NCI-H2171 treated with DMSO at 0.1 percent for 48 hours (cell line): ENCODE measurements at regions not wholly inside any gene's neighbourhood (a gene's known extent, or its start where the extent isn't known, plus 50 kb on each side); places are given as distances from the start of the nearest gene placed in this dataset.

ENCODE experiments used
- DNase-seq: peaks from one replicate; lab custom pipeline; 2025; lab: John Stamatoyannopoulos, UW

DNA sequence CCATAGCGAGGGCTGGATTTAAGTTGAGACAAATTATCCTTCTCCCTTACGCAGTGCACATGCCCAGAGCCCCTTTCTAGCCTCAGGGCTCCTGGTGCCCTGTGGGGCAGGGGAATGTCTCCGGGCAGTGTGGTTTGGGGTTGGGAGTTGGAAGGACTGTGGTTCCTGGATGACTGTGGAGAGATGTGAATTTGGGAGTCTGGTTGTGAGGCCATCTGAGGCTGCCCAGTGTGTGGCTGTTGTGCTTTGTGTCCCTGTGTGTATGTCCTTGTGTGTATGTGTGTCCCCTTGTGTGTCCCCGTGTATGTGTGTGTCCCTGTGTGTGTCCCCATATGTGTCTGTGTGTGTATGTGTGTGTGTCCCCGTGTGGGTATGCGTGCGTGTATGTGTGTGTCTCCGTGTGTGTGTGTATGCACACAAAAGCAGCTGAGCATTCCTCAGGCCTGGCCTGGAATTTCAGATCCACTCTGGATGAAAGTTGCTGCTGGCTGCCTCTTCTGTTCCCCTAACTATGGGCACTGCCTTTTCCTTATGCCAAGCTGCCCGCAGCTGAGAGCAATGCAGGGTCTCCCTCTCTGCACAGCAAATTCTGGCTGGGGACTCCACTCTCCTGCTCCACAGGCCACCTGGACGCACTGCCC lies 65.4 kb downstream of the UBIAD1 start:
- DNase-seq, result peak; percentile 36

DNA sequence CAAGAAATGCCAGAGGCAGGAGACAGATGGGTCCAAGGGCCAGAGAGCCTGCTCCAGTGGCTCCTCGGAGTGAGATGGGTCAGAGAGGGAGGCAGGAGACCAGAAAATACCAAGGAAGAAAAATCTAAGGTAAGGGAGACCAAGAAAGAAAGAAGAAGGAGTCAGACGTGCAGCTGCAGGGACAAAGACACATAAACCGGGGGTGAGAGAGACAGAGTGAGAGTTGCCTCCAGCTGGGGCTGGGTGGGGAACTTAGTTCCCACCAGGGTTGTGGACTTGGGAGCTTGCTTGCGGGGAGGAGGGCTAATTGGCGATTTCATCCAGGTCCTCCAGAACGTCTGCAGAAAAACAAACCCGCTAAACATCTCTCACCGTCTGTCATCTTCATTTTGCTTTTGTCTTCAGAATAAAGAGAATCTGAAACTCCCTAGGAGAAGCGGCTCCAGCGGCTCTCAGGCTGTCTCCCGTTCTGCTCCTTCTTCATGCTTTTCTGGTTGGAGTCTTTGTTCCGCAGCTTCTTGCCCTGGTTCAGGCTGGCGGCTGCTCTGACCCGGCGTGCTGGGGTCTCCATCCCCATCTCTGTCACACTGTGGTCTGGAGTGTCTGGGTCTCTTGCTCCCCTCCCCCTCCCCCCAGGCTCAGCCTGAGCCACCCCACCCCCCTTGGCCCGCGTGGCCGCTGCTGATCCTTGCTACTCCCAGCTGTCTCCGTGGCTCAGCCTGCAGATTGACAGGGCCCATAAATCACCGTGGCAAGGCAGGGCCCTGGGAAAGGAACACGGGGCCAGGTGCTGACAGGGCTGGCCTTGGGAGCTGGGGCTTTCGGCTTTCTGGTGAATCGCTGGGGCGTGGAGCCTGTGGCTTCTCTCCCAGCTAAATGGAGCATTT lies 66.6 kb downstream of the UBIAD1 start:
- peak; percentile 95 for DNase-seq

DNA sequence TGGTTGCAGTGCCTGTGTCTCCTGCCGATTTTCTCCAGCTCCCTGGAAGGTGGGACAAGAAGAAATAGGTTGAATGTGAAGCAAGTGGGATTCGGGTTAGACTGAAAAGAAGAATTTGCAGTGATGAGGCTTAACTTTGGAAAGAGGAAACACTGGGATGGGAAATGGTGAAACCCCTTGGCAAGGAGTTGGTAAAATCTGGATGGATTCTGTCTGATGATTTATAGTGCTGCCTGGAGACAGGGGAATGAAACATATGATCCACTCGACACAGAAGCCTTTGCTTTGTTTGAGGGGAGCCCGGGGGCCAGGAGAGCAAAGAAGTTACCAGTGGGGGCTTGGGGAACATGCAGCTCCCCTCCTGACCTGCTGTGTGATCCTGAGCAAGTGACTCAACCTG lies 67.2 kb downstream of the UBIAD1 start:
- DNase-seq, result no peak

DNA sequence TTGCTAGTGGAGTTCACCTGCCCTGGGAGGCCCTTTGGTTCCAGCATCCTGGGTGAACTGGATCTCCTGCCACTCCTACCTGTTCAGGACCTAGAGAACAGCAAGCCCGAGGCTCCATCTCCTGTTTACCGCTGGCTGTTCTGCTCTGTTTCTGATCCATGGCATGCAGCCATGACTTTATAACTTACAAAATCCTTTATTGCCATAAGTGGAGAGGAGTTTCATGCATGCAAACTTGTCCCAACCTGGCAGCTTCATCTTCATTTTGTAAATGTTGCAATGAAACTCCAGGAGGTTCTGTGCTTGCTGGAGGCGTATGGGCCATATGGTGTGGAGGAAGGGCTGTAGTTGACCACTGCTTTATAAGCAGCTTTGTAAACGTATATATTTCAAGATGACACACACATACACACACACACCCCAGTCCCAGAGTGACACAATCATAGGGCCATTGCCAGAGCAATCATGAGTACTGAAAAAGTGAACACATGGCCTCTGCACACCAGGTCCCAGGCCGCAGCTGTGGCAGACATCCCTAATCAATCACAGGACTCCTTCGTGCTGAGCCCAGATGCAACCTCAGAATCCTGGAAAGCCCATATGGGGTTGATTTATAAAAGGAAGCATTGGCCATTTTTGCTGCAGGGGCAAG lies 69.0 kb downstream of the UBIAD1 start:
- peak; percentile 67 for DNase-seq

DNA sequence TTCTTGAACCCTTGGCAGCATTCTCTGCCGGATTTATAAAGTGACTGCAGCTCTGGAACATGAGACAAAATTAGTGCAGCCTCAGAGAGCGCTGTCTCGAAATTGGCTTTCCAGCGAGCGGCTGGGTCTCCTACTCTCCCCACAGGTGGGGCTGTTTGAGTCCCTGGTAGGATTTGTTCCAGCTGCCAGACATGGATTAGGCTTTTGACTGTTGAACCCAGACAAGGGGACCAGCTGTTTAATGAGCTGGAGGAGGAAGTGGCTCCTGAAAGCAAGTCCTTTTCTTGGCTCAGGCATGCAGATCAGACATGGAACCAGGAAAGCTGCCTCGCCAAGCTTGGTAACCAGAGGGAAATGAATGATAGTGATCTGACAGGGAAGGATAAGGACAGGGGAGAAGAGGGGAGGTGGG lies 69.6 kb downstream of the UBIAD1 start:
- DNase-seq, result peak; percentile 91

DNA sequence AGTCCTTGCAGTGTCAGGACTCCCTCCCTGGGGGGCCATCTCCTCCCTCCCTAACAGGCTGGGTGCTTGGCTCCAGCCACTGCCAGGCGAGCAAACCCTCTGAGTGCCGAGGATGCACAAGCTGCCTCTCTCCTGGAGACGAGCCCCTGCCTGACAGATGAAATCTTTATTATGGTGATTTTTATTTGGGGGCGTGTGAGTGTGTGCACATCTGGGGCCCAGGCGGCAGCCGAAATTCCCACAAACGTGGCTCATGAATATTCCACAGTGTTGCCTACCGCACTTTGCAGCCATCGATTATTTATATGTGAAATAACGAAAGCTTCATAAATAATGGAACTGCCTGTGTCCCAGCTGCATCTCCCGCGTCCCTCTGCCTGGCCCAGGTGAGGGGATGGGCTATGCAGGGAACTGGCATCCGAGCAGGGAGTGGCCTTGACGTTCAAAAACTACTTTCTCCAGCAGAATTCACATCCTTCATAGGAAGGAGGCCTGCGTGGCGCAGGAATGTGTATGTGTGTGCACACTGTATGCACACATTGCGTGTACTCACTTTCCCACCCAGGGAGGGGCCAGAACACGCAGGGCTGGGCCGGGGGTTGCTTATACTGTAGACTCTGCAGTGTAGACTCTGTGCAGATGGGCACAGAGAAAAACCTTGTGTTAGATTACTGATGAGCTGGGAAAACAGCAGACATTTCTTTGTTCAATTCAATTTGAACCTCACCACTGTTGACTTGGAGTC lies 73.1 kb downstream of the UBIAD1 start:
- no peak for DNase-seq

DNA sequence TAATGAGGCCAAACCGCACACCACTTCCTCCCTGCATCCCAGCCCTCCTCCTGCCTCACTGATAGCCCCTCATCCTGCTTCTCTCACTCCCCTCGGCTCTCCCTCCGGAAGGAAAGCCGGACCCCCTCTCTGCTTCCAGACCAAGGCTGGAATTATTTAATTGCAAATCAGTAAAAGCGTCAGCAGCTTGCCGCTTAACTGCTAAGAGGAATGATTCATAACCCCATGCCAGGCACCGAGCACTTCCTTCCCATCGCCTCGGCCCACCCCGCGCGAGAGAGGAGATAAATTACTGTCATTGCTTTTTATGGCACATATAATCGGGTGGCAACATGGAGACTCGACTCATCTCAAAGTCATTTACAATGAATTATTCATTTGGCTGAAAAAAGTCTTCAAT lies 77.3 kb downstream of the UBIAD1 start:
- no peak for DNase-seq

DNA sequence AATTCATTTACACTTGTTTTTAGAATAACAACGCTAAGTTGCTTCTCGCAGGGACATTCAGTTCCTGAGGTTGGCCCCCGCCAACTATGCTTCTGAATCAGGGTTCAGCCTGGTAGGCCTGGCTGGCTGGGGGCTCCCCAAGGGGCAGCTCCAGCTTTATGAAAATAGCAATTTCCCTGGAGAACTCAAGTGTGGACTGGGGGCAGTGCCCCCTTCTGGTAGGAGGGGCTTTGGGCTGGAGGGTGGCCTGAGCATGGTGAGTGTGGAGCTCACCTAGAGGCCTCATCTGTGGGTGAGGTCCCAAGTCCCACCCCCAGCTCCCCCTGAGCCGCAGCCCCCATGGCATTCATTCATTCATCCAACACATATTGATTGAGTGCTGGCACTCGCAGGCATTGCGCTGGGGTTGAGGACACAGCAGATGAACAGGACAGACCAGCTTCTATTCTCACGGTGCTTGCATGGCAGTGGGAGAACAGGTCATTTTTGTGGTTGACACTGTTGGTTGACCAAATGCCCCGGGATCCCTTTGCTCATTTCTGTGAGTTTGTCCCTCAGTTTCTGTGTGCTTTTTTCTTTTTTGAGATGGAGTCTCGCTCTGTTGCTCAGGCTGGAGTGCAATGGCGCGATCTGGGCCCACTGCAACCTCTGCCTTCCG lies 79.2 kb downstream of the UBIAD1 start:
- DNase-seq, result no peak

DNA sequence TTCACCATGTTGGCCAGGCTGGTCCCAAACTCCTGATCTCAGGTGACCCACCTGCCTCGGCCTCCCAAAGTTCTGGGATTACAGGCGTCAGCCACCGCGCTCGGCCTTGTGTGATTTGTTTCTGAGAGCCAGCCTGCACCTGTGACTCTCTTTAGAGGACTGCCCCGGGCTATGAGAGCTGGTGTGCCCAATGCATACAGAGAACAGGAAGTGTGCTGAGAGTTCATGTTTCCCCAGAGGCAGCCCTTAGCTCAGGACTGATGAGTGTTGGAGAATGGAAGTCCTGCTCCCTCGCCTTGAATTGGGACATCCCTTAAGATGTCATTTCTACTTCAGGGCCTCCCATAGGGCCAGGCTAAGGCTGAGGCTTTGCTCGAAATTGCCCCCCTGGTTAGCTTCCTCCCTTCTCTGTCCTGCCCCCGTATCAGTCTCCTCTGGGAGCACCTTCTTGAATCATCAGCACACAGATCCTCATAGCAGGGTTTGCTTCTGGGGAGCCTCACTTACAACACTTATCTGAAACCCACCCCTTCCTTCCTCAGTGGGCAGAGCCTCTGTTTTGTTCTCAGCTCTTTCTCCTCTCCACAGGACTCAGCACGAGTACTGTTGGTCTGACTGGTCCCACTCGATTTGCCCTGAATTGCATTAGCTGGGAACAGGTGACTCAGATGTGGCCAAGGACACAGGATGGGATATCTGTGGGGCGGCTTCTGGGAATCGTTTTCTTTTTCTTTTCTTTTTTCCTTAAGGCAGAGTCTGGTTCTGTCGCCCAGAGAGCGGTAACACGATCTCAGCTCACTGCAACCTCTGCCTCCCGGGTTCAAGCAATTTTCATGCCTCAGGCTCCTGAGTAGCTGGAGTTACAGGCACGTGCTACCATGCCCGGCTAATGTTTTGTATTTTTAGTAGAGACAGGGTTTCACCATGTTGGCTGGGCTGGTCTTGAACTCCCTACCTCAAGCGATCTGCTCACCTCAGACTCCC lies 80.1 kb downstream of the UBIAD1 start:
- no peak for DNase-seq

DNA sequence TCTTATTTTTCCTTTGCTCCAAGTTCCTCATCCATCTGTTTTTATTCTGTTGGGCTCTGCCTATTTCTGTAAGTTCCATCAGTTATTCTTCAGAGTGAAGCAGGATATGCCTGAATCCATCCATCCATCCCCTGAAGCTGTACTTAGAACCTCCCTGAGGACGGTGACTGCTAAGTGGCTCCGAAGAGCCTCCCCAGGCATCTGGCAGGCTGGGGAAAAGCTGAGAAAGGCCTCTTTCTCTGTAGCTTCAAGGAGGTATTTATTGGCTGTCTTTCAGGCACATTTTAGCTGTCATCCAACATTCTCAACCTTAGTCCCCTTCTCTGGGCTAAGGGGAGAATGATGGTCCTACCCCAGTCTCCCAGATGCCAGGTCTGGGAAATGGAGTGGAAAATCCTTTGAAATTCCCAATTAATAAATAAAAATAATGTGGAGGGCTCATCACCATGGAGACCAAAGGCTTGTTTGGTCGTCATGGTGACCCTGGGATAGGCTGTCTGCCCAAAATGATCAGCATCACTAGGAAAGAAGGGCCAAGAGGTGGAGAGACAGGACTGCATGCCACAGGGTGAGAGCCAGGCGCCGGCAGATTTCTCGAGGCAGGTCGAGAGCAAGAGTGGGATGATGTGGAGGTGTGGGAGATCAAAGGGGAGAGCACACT lies 82.0 kb downstream of the UBIAD1 start:
- DNase-seq, result peak; percentile 96

DNA sequence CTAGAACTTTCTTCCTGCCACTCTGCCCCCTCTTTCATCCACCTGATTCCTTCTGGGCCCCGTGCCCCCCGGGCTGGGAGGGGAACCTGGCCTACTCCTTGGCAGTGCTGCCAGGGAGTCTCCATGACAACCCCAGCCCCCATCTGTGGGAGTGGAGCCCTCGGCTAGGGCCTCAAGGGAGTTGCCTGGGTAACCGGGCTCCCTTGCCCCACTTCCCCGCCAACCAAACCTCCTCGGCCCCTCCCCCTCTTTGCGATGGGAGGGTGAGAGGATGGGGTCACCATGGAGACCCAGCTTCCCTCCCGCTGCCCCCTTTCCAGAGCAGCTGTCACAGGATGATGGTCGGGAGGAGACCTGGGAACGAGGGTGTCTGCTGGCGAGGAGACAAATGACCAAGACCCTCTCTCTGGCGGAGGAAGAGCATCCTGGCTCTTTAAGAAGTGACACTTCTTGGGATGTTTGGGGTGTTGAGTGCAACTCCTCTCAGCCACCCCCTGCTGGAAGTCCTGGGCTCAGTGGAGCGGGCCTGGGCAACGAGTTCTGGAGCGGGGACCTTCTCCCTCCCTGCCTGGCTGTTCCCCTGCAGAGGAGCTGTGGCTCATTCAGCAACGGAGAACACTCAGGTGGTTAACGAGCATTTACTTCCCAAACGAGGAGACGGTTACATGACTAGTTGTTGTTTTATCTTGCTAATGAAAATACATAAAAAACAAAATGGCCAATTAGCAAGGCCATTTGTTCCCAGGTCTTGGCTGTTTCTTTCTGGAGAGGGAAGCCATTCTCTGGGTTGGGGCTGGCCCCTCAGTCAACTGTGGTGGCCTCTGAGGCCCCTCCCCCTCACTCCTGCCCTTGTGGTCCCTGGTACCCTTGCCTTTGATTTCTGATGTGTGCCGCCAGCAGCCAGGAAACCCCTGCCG lies 82.8 kb downstream of the UBIAD1 start:
- peak; percentile 96 for DNase-seq

DNA sequence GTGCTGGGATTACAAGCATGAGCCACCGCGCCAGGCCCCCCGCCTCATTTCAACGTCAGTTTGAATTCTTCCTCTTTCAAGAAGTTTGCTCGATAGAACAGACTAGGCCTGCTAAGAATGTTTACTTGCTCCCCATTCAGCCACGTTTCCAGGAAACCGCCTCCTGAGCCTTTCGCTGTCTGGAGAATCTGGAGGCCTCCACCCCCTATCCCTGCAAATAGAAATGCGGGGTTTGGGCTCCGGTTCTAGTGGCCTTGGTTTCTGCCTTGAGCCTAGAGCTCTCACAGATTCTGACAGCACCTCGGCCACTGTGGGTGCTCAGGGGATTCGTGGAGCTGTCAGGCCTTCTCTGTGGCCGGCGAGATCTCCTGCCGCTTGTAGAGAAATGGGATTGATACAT lies 84.3 kb downstream of the UBIAD1 start:
- DNase-seq, result no peak

DNA sequence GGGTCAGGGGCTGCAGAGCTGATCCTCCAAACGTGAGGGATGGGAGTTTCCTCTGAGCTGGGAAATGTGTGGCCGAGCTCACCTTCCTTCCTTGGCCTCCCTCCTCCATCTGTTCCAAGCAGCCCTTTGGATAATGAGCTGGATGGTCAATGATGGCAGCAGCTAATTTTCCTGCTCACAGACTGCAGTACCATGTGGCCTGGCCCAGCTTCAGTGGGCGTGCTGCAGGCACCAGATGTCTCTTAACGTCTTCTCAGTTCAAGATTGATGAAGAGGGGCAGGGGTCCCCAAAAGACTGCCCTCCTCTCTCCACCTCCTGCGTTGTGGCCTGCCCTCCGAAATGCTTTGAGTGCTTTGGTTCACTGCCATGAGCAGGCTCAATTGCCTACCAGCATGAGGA lies 86.0 kb downstream of the UBIAD1 start:
- peak; percentile 91 for DNase-seq

DNA sequence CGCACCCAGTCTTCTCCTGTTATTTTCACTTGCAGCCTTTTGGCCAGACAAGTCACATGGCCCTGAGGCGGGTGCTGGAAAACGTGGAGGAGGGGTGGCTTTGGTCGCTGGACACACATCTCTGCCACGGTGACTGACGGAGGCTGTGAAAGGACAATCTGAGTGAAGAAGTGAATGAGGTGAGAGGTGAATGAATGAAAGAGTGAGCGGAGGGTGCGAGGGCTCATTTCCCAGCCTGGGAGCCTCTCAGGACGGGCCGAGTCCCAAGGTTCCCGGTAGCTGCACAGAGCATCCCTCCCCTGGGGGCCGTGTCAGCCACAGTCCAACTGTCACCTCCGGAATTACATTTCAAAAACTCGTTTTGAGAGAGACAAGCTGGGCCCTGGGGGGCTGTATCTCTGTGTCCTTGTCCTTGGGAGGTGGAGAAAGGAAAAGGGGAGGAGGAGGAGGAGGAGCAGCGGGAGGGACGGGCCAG lies 89.6 kb downstream of the UBIAD1 start:
- DNase-seq, result peak; percentile 90

DNA sequence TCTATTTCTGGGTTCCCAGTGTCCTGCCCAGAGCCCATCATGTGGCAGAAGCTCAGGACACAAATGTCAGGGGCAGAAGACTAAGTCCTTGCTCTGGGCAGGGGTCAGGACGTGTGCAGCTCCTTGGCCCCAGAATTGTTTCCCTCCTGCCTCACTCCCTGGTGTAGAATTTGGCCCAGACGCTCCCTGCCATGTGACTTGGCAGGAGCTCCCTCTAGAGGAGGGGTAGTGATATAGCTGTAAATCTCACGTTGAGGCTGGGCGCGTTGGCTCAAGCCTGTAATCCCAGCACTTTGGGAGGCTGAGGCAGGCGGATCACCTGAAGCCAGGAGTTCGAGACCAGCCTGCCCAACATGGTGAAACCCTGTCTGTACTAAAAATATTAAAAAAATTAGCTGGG lies 91.2 kb downstream of the UBIAD1 start:
- DNase-seq, result peak; percentile 19

DNA sequence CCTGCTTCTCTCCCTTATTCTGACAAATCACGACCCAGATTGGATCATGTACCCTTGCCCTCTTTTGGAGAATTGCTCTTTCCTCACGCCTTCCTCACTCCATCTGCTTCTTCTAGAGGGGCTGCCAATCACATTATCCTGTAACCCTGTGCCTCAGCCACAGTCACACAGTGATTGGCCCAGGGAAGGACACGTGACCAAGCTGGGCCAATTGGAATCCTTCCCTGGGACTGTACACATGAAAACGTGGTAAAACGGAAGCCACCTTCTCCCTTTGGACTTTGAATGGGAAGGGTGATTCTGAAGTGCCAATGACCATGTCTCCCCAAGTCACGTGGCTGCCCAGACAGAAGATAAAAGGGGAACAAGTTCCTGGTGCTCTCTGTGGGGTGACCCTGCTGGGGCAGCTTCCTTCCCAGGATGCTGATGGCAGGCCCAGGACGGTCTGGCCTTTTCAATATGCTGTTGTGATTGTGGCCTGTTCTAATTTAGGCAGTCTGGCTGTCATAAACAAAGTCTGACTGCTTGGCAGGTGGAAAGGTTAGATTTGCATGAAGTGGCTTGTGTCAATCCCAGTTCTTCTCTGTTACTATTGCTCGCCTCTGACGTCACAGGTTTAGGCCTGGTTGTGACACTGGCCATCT lies 92.9 kb downstream of the UBIAD1 start:
- peak; percentile 8 for DNase-seq

DNA sequence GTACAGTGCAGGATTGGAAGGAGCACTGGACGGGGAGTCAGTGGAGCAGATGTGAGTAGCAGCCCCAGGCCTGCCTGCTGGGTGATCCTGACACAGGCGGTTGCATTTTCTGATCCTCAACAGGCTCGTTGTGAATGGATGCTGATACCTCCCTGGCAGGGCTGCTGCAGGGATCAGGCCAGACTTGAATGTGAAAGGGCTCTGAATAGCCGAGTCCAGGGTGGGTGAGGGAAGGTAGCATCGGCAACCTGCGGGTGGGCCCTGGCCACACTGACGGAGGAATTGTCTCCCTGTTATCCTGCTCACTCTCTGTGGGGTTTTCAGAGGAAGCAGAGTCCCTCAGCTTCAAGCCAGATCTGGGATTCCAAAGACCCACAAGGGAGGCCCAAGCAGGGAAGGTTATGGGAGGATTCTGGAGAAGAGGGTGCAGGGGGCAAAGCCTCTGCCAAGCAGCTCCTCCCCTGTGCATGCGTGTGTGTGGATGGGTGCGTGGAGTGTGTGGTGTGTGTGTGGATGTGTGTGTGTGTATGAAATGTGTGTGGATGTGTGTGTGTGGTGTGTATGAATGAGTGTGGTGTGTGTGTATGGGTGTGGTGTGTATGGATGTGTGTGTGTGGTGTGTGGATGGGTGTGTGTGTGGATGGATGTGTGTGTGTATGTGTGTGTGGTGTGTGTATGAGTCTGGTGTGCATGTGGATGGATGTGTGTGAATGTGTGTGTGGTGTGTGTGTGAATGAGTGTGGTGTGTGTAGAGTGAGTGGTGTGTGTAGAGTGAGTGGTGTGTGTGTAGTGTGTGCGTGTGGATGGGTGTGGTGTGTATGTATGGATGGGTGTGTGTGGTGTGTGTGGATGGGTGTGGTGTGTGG lies 100.3 kb downstream of the UBIAD1 start:
- no peak for DNase-seq
